ENCODE measurements at regions not wholly inside any gene's neighbourhood (a gene's known extent, or its start where the extent isn't known, plus 50 kb on each side); places are given as distances from the start of the nearest gene placed in this dataset.

DNA sequence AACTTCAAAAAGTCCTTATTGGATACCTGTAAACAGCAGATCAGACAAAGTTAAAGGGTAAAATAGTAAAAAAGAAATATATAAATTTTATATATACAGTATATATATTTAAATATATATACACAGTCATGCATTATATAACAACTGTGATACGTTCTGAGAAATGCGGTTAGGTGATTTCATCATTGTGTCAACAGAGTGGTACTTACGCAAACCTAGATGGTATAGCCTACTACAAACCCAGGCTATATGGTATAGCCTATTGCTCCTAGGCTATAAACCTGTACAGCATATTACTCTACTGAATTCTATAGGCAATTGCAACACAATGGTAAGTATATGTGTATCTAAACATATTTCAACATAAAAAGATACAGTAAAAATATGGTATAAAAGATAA lies 222.7 kb downstream of the NUF2 start:
- TF ChIP-seq EZH2 (IDR thresholded peaks at IDR 0.05; ENCODE audit: borderline replicate concordance, low read length) = no peak
- TF ChIP-seq, protein P1, sequence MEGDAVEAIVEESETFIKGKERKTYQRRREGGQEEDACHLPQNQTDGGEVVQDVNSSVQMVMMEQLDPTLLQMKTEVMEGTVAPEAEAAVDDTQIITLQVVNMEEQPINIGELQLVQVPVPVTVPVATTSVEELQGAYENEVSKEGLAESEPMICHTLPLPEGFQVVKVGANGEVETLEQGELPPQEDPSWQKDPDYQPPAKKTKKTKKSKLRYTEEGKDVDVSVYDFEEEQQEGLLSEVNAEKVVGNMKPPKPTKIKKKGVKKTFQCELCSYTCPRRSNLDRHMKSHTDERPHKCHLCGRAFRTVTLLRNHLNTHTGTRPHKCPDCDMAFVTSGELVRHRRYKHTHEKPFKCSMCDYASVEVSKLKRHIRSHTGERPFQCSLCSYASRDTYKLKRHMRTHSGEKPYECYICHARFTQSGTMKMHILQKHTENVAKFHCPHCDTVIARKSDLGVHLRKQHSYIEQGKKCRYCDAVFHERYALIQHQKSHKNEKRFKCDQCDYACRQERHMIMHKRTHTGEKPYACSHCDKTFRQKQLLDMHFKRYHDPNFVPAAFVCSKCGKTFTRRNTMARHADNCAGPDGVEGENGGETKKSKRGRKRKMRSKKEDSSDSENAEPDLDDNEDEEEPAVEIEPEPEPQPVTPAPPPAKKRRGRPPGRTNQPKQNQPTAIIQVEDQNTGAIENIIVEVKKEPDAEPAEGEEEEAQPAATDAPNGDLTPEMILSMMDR (conservative IDR thresholded peaks at IDR 0.05 in 1 of 2, IDR thresholded peaks at IDR 0.05 in 1 of 2; ENCODE audit: extremely low read depth in 1 of 2, insufficient read depth in 1 of 2, low read depth in 1 of 2, low read length in 2 of 2) = no peak
